ENCODE measurements at regions not wholly inside any gene's neighbourhood (a gene's known extent, or its start where the extent isn't known, plus 50 kb on each side); places are given as distances from the start of the nearest gene placed in this dataset.

GRCh38 chr1:227378871-227379554 lies 60.7 kb upstream of the CDC42BPA start:
- Histone ChIP-seq H3K4me1 (peaks cover 12% of the 10 kb centered on the region), H3K4me3 (no peak overlapping the region), H3K9me3 (no peaks in the 10 kb centered on the region), H3K27ac (no peak overlapping the region), H3K36me3 (ENCODE audit: insufficient read depth in 1 of 2, low read depth in 1 of 2) (no peaks in the 10 kb centered on the region), H3K27me3 (ENCODE audit: insufficient read depth in 3 of 3, low read length in 2 of 3) (no peaks in the 10 kb centered on the region)
- 47 to 77% (median 57%) methylated on average over 4 of the region's 4 CpGs for WGBS, 3 donors
- ATAC-seq (peak in 3 of 4 donors; percentile 30 to 71 (median 42)), DNase-seq (no peak)
- no peak for TF ChIP-seq CTCF (IDR thresholded peaks at IDR 0.05)
- intact Hi-C loops (cut with DNase I): no loop called here

- H3K36me3 ChIP-seq (ENCODE audit: insufficient read depth in 1 of 2, low read depth in 1 of 2): no peaks in the 10 kb centered on the region
- no peak for DNase-seq
- H3K9me3 ChIP-seq: no peaks in the 10 kb centered on the region
- WGBS, 3 donors: 28 to 48% (median 33%) methylated on average over 2 of the region's 2 CpGs
- TF ChIP-seq CTCF (IDR thresholded peaks at IDR 0.05): no peak
- peaks cover 12% of the 10 kb centered on the region for H3K4me1 ChIP-seq
- intact Hi-C loops (cut with DNase I): no loop called here
- H3K27ac ChIP-seq: no peak overlapping the region
- H3K4me3 ChIP-seq: no peak overlapping the region
- no peaks in the 10 kb centered on the region for H3K27me3 ChIP-seq (ENCODE audit: insufficient read depth in 3 of 3, low read length in 2 of 3)
- peak in 3 of 4 donors; percentile 34 to 57 (median 50) for ATAC-seq
These were observed 59.9 kb upstream of the CDC42BPA start for GRCh38 chr1:227378181-227378580.

GRCh38 chr1:227374846-227375245 lies 56.6 kb upstream of the CDC42BPA start:
- no peak overlapping the region for H3K27ac ChIP-seq
- no peaks in the 10 kb centered on the region for H3K36me3 ChIP-seq (ENCODE audit: insufficient read depth in 1 of 2, low read depth in 1 of 2)
- intact Hi-C loops (cut with DNase I): no loop called here
- DNase-seq (no peak), ATAC-seq (no peak)
- no peak for TF ChIP-seq CTCF (IDR thresholded peaks at IDR 0.05)
- no peaks in the 10 kb centered on the region for H3K9me3 ChIP-seq
- no peaks in the 10 kb centered on the region for H3K27me3 ChIP-seq (ENCODE audit: insufficient read depth in 3 of 3, low read length in 2 of 3)
- peaks cover 10% of the 10 kb centered on the region for H3K4me1 ChIP-seq
- WGBS, 3 donors: 79 to 82% (median 81%) methylated on average over 1 of the region's 1 CpG
- no peak overlapping the region for H3K4me3 ChIP-seq

- ATAC-seq: no peak
- intact Hi-C loops (cut with DNase I): no loop called here
- 87 to 94% (median 91%) methylated on average over 1 of the region's 1 CpG for WGBS, 3 donors
These were observed 54.4 kb upstream of the CDC42BPA start for GRCh38 chr1:227372726-227373130.

More at GRCh38 chr1:227372726-227373130, 54.4 kb upstream of the CDC42BPA start:
- no peak overlapping the region for H3K4me3 ChIP-seq
- no peak for TF ChIP-seq CTCF (IDR thresholded peaks at IDR 0.05)
- no peak for DNase-seq
- no peaks in the 10 kb centered on the region for H3K9me3 ChIP-seq
- H3K27ac ChIP-seq: no peak overlapping the region
- H3K36me3 ChIP-seq (ENCODE audit: insufficient read depth in 1 of 2, low read depth in 1 of 2): no peaks in the 10 kb centered on the region
- no peaks in the 10 kb centered on the region for H3K27me3 ChIP-seq (ENCODE audit: insufficient read depth in 3 of 3, low read length in 2 of 3)
- no peaks in the 10 kb centered on the region for H3K4me1 ChIP-seq

Measured in psoas muscle (tissue), 7 donors.